RWPE2 (cell line): ENCODE measurements at regions not wholly inside any gene's neighbourhood (a gene's known extent, or its start where the extent isn't known, plus 50 kb on each side); places are given as distances from the start of the nearest gene placed in this dataset.

ENCODE experiments used
- ATAC-seq: fragments of 200-7000 bp; cut with Tn5 transposase; 3 replicates; pipeline ENCODE4 v1.9.1; 2021; ENCODE audit warnings: low read depth
- DNase-seq: peaks from one replicate; pipeline ENCODE4 v3.0.0-alpha.2; 2020; ENCODE audit warnings: low spot score
- H3K27ac ChIP-seq: fragments of 450-650 bp; 2 replicates; pipeline ENCODE4 v1.5.1; 2017; ENCODE audit warnings: mild to moderate bottlenecking; ENCODE audit not compliant: poor library complexity, severe bottlenecking
- H3K27me3 ChIP-seq: fragments of 250-450 bp; sonication (Bioruptor Pico); 2 replicates; pipeline ENCODE4 v1.5.1; 2021; ENCODE audit warnings: mild to moderate bottlenecking, moderate library complexity; ENCODE audit not compliant: insufficient read depth, poor library complexity, severe bottlenecking
- H3K36me3 ChIP-seq: fragments of 250-450 bp; sonication (Bioruptor Pico); 2 replicates; pipeline ENCODE4 v1.5.1; 2020; ENCODE audit warnings: low read depth, mild to moderate bottlenecking, moderate library complexity
- H3K4me1 ChIP-seq: fragments of 250-450 bp; sonication (Bioruptor Pico); 2 replicates; pipeline ENCODE4 v1.5.1; 2021; ENCODE audit warnings: mild to moderate bottlenecking, moderate library complexity; ENCODE audit not compliant: insufficient read depth, poor library complexity, severe bottlenecking
- H3K4me3 ChIP-seq: fragments of 250-450 bp; sonication (Bioruptor Pico); 2 replicates; pipeline ENCODE4 v1.5.1; 2021; ENCODE audit warnings: mild to moderate bottlenecking, moderate library complexity; ENCODE audit not compliant: severe bottlenecking
- H3K9me3 ChIP-seq: fragments of 250-450 bp; sonication (Bioruptor Pico); 2 replicates; pipeline ENCODE4 v1.5.1; 2021; ENCODE audit warnings: mild to moderate bottlenecking, moderate library complexity; ENCODE audit not compliant: severe bottlenecking
- TF ChIP-seq, protein P1 (sequence below): fragments of 450-650 bp; IDR thresholded peaks from one replicate; pipeline ENCODE4 v1.5.1; 2017; ENCODE audit warnings: mild to moderate bottlenecking, moderate library complexity; ENCODE audit not compliant: poor library complexity, severe bottlenecking

DNA sequence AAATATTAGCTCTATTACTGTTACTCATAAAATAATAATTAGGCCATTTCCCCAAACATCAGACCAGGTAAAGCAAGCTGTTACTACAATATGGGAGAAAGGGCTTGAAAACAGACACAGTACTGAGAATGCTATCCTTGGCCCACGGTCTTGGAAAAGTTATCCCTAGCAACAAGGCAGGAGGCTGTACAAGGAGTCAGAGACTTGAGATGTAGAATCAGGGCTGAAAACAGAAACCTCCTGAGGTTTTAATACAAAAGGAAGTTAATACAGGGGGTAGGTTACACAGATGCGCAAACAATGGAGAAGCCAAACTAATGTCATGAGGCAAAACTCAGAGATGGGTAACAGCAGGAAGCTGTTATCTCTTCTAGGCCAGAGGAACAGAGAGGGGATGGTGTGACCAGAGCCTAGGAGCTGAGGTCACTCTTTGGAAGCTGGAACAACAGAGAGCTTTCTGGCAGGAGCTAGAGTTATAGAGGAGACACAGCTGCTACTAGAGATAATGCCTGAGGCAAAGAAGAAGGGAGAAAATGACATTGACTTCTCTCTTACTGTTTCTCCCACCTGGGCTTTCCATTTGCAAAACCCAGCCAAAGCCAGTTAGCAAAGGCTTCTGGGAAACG is 248.8 kb downstream of the SUDS3 start:
- Histone ChIP-seq H3K27me3 (no peaks in the 10 kb centered on the region), H3K36me3 (no peaks in the 10 kb centered on the region), H3K9me3 (no peaks in the 10 kb centered on the region), H3K27ac (no peak overlapping the region), H3K4me3 (no peak overlapping the region), H3K4me1 (no peaks in the 10 kb centered on the region)
- DNase-seq, result no peak
- no peak for ATAC-seq
- TF ChIP-seq, protein P1, sequence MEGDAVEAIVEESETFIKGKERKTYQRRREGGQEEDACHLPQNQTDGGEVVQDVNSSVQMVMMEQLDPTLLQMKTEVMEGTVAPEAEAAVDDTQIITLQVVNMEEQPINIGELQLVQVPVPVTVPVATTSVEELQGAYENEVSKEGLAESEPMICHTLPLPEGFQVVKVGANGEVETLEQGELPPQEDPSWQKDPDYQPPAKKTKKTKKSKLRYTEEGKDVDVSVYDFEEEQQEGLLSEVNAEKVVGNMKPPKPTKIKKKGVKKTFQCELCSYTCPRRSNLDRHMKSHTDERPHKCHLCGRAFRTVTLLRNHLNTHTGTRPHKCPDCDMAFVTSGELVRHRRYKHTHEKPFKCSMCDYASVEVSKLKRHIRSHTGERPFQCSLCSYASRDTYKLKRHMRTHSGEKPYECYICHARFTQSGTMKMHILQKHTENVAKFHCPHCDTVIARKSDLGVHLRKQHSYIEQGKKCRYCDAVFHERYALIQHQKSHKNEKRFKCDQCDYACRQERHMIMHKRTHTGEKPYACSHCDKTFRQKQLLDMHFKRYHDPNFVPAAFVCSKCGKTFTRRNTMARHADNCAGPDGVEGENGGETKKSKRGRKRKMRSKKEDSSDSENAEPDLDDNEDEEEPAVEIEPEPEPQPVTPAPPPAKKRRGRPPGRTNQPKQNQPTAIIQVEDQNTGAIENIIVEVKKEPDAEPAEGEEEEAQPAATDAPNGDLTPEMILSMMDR, result no peak

DNA sequence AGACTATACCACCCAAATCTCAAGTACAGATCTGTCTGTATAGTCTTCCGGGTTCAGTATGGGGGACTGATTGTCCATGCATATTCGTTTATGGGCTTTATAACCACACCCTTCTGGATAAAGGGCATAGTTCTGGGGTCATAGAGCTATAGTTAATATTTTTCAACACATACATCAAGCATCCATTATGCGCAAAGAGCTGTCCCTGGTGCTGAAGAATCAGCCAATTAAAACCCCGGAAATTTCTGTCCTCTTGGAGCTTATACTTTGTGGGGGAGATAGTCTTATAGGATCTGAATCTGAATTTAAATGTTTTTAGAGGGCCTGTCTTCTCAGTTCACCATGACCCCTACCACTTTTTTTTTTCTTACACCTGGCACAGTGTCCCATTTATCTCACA is 256.7 kb downstream of the SUDS3 start:
- ATAC-seq (no peak), DNase-seq (no peak)
- H3K9me3 ChIP-seq, result no peaks in the 10 kb centered on the region
- H3K4me1 ChIP-seq, result no peaks in the 10 kb centered on the region
- no peaks in the 10 kb centered on the region for H3K27me3 ChIP-seq
- H3K27ac ChIP-seq, result no peak overlapping the region
- no peak overlapping the region for H3K4me3 ChIP-seq
- no peaks in the 10 kb centered on the region for H3K36me3 ChIP-seq
- TF ChIP-seq, protein P1, result no peak

DNA sequence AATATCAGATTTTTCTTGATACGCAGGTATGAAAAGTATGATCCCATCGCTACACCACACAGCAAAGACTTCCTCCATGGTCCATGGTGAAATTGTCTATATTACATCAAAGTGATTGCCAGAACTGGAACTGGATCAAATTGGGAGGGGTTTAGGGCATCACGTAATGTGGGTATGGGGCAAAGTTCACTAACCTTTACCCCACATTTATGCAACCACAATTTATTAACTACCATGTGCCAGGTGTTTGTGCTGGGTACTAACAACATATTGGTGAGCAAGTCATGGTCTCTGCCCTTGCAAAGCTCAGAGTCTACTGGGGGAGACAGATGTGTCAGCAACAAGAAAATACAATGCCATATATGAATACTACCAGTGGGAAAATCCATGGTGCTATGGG is 258.9 kb downstream of the SUDS3 start:
- ATAC-seq (no peak), DNase-seq (no peak)
- H3K4me1 ChIP-seq, result no peaks in the 10 kb centered on the region
- H3K27ac ChIP-seq, result no peak overlapping the region
- no peaks in the 10 kb centered on the region for H3K9me3 ChIP-seq
- no peaks in the 10 kb centered on the region for H3K36me3 ChIP-seq
- no peaks in the 10 kb centered on the region for H3K27me3 ChIP-seq
- TF ChIP-seq, protein P1, result no peak
- no peak overlapping the region for H3K4me3 ChIP-seq

DNA sequence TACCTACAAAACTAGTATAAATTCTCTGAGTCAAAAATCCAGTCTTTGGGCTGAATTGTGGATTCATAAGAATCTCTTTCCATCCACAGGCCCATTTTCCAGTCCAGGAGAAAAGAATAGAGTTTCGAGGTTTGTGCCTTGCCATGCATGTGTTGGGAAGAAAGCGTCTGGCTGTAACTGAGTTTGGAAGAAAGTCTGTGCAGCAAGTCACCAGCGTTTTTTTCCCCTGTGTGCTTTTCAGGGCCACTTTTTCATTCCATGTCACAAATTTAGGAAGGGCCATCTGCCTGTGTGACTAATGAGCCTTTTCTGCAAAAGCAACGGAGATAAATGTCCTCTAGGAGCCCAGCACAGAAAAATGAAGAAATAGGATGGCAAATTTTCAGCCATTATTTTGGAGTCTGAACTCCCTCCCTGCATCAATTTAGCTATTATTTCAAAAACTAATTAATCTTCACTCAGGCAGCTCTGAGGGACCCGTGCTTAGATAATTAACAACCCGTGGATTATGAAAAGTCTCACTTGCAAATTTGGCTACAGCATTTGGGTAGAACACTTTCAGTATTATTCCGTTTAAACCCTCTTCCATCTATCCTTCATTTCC is 261.5 kb downstream of the SUDS3 start:
- H3K4me3 ChIP-seq, result no peak overlapping the region
- no peaks in the 10 kb centered on the region for H3K4me1 ChIP-seq
- H3K27ac ChIP-seq, result no peak overlapping the region
- TF ChIP-seq, protein P1, result no peak
- H3K36me3 ChIP-seq, result no peaks in the 10 kb centered on the region
- no peaks in the 10 kb centered on the region for H3K9me3 ChIP-seq
- no peaks in the 10 kb centered on the region for H3K27me3 ChIP-seq
- ATAC-seq (no peak), DNase-seq (no peak)

DNA sequence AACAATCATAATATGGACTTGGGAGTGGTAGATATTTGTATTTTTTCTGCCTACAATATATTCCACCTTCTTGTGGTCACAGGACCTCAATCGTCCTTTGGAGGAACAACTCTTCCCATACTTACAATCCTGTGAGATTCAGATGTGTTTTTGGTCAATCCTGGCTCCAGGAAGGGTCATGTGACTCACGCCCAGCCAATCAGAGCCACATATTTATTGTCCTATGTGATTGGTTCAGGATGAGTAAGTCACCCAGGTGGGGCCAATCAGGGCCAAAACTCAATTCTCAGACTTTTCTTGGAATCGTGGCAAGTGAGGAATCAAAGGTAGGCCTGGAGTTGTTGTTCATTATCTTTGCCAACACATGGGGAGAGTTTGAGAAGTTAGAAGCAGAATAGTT is 264.9 kb downstream of the SUDS3 start:
- TF ChIP-seq, protein P1, result no peak
- H3K9me3 ChIP-seq, result no peaks in the 10 kb centered on the region
- no peak for DNase-seq
- no peak for ATAC-seq
- no peak overlapping the region for H3K4me3 ChIP-seq
- no peaks in the 10 kb centered on the region for H3K36me3 ChIP-seq
- no peaks in the 10 kb centered on the region for H3K27me3 ChIP-seq
- no peak overlapping the region for H3K27ac ChIP-seq
- no peaks in the 10 kb centered on the region for H3K4me1 ChIP-seq
